Breast epithelium (tissue), 4 donors: ENCODE measurements at regions not wholly inside any gene's neighbourhood (a gene's known extent, or its start where the extent isn't known, plus 50 kb on each side); places are given as distances from the start of the nearest gene placed in this dataset.

Experiments used
- DNase-seq, 2 donors: peaks; one replicate each; pipeline ENCODE4 v3.0.0-alpha.2; 2019; ENCODE audit warnings: low spot score in 2 of 2
- H3K27ac ChIP-seq, 2 donors: fragments of 200-600 bp; sonication (generic) in 1 of 2; one replicate each; pipeline ENCODE4 v1.5.1; 2016 to 2019; ENCODE audit warnings: mild to moderate bottlenecking in 1 of 2
- H3K27me3 ChIP-seq, 2 donors: fragments of 200-600 bp; sonication (generic) in 1 of 2; one replicate each; pipeline versions ENCODE4 v1.5.1 to v1.6.0; 2017 to 2019; ENCODE audit warnings: control low read depth in 1 of 2, mild to moderate bottlenecking in 1 of 2
- H3K36me3 ChIP-seq: fragments of 200-600 bp; one replicate; pipeline ENCODE4 v1.5.1; 2019
- H3K4me1 ChIP-seq, 2 donors: fragments of 200-600 bp; sonication (generic); one replicate each; pipeline ENCODE4 v1.5.1; 2016 to 2019; ENCODE audit warnings: control low read depth in 1 of 2
- H3K4me3 ChIP-seq, 3 donors: fragments of 200-600 bp; sonication (generic); 1 replicate in 2 of 3; 2 replicates in 1 of 3; pipeline ENCODE4 v1.5.1; 2016 to 2019; ENCODE audit warnings: mild to moderate bottlenecking in 3 of 3, moderate library complexity in 2 of 3
- H3K9me3 ChIP-seq, 2 donors: fragments of 200-600 bp; sonication (generic) in 1 of 2; one replicate each; pipeline ENCODE4 v1.5.1; 2016 to 2019; ENCODE audit warnings: control low read depth in 1 of 2
- POLR2A ChIP-seq: fragments of 450-650 bp; IDR thresholded peaks from one replicate; pipeline ENCODE4 v1.6.1; 2016; ENCODE audit warnings: antibody characterized with exemption, mild to moderate bottlenecking, moderate library complexity
- POLR2AphosphoS5 ChIP-seq, 3 donors: sonication (generic); formaldehyde crosslinking; IDR thresholded peaks; one replicate each; pipeline ENCODE4 v1.6.1; 2017; ENCODE audit warnings: antibody characterized with exemption in 3 of 3
- intact Hi-C: fragments of 100-400 bp; cut with DNase I; formaldehyde crosslinking; loops from one replicate; pipeline ENCODE4 v1.15.1; 2023; ENCODE audit warnings: low total_unique reads
- TF ChIP-seq, protein P1 (sequence below), 3 donors: fragments of 450-650 bp; IDR thresholded peaks; one replicate each; pipeline ENCODE4 v1.5.1; 2016 to 2017; ENCODE audit warnings: antibody characterized with exemption in 3 of 3, mild to moderate bottlenecking in 3 of 3, moderate library complexity in 3 of 3

- Histone ChIP-seq H3K4me1 (no peaks in the 10 kb centered on the region), H3K9me3 (no peaks in the 10 kb centered on the region), H3K4me3 (no peak overlapping the region), H3K27me3 (no peaks in the 10 kb centered on the region), H3K27ac (no peak overlapping the region), H3K36me3 (no peaks in the 10 kb centered on the region)
- intact Hi-C loops: no loop called here
- no peak for DNase-seq
- TF ChIP-seq POLR2AphosphoS5 (IDR thresholded peaks at IDR 0.05) (no peak), POLR2A (no peak)
These were observed 479.4 kb upstream of the TCF4 start for GRCh38 chr18:56067214-56067894.

- Histone ChIP-seq H3K4me1 (no peaks in the 10 kb centered on the region), H3K27me3 (no peaks in the 10 kb centered on the region), H3K27ac (no peak overlapping the region), H3K36me3 (no peaks in the 10 kb centered on the region), H3K9me3 (no peaks in the 10 kb centered on the region), H3K4me3 (no peak overlapping the region)
- intact Hi-C loops: no loop called here
- no peak for DNase-seq
- TF ChIP-seq POLR2A (no peak), POLR2AphosphoS5 (IDR thresholded peaks at IDR 0.05) (no peak)
- TF ChIP-seq, protein P1, sequence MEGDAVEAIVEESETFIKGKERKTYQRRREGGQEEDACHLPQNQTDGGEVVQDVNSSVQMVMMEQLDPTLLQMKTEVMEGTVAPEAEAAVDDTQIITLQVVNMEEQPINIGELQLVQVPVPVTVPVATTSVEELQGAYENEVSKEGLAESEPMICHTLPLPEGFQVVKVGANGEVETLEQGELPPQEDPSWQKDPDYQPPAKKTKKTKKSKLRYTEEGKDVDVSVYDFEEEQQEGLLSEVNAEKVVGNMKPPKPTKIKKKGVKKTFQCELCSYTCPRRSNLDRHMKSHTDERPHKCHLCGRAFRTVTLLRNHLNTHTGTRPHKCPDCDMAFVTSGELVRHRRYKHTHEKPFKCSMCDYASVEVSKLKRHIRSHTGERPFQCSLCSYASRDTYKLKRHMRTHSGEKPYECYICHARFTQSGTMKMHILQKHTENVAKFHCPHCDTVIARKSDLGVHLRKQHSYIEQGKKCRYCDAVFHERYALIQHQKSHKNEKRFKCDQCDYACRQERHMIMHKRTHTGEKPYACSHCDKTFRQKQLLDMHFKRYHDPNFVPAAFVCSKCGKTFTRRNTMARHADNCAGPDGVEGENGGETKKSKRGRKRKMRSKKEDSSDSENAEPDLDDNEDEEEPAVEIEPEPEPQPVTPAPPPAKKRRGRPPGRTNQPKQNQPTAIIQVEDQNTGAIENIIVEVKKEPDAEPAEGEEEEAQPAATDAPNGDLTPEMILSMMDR (IDR thresholded peaks at IDR 0.05): no peak
These were observed 478.7 kb upstream of the TCF4 start for GRCh38 chr18:56066524-56067213.

DNA sequence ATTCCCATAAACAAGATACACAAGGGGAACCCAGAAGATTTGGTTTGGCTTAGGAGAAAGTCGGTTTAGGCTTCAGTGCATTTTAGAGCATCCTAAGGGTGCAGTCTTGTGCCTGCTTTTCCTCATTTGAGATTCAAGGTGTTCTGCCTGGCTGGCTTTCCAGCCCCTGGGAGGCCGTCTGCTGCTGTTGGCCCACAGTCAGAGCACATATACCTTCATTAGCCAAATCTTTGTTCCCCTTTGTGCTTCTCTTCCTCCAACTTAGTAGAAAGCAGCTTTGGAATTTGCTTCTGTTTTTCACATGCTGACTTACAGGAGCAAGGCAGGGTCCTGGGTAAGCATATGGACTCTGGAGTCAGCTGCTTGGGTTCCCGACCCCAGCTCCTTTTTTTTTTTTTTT is 477.1 kb upstream of the TCF4 start:
- DNase-seq: no peak
- H3K36me3 ChIP-seq: no peaks in the 10 kb centered on the region
- H3K4me3 ChIP-seq: no peak overlapping the region
- no peak overlapping the region for H3K27ac ChIP-seq
- no peaks in the 10 kb centered on the region for H3K9me3 ChIP-seq
- TF ChIP-seq POLR2AphosphoS5 (IDR thresholded peaks at IDR 0.05): no peak
- TF ChIP-seq, protein P1 (IDR thresholded peaks at IDR 0.05): no peak
- no peak for TF ChIP-seq POLR2A
- no peaks in the 10 kb centered on the region for H3K4me1 ChIP-seq
- intact Hi-C loops: no loop called here
- H3K27me3 ChIP-seq: no peaks in the 10 kb centered on the region

DNA sequence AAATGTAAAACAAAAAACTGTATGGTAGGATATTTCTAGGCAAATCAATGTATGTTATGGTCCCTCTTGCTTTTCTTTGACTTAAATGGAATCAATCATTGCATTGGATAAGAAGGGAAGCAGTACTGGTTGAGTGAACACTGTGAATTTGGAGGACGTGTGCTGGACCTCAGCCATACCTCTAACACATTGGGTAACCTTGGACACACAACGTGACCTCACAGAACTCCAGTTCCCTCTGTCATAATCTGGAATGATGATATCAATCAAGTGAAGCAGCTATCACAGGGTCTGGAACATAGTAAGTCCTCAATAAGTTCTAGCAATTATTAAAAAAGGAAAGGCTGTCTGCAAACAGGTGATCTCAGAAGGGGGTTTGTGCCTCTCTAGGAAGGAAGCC is 474.9 kb upstream of the TCF4 start:
- TF ChIP-seq POLR2AphosphoS5 (IDR thresholded peaks at IDR 0.05): no peak
- TF ChIP-seq POLR2A: no peak
- TF ChIP-seq, protein P1 (IDR thresholded peaks at IDR 0.05): no peak
- no peaks in the 10 kb centered on the region for H3K9me3 ChIP-seq
- no peaks in the 10 kb centered on the region for H3K36me3 ChIP-seq
- no peaks in the 10 kb centered on the region for H3K4me1 ChIP-seq
- DNase-seq: no peak
- intact Hi-C loops: no loop called here
- H3K27ac ChIP-seq: no peak overlapping the region
- no peak overlapping the region for H3K4me3 ChIP-seq
- no peaks in the 10 kb centered on the region for H3K27me3 ChIP-seq

DNA sequence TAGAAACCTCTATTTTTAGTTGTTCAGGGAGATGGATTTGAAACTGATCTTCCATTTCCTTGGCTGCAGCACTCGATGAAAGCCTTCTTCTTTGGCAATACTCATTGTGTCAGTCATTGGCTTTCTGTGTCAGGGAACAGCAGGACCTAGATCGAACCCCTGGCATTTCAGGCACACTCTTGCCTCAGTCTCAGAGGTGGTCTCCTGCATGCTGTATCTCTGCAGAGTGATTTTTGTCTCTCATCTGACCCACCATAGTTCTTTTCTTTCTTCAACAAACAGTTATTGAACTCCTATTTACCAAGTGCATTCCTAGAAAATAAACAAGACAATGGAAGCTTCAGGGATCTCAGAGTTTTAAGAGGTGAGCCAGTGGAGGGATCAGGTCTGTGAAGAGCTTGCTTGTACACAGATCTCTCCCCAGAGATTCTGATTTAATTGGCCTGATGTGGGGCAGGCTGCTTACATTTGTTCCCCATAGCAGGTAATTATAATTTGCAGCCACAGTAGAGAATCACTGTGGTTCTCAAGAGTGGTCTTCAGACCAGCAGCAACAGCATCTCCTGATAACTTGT is 473.1 kb upstream of the TCF4 start:
- H3K36me3 ChIP-seq: no peaks in the 10 kb centered on the region
- H3K27me3 ChIP-seq: no peaks in the 10 kb centered on the region
- TF ChIP-seq POLR2AphosphoS5 (IDR thresholded peaks at IDR 0.05): no peak
- no peak for TF ChIP-seq POLR2A
- TF ChIP-seq, protein P1 (IDR thresholded peaks at IDR 0.05): no peak
- no peak overlapping the region for H3K27ac ChIP-seq
- intact Hi-C loops: no loop called here
- H3K4me1 ChIP-seq: no peaks in the 10 kb centered on the region
- no peaks in the 10 kb centered on the region for H3K9me3 ChIP-seq
- no peak overlapping the region for H3K4me3 ChIP-seq
- DNase-seq: no peak
